GM19397 (cell line): ENCODE measurements at regions not wholly inside any gene's neighbourhood (a gene's known extent, or its start where the extent isn't known, plus 50 kb on each side); places are given as distances from the start of the nearest gene placed in this dataset.

ENCODE experiments used
- ATAC-seq: cut with Tn5 transposase; IDR thresholded peaks from one replicate; pipeline ENCODE4 v1.9.1; 2021; ENCODE audit warnings: mild to moderate bottlenecking, moderate library complexity; ENCODE audit not compliant: unreplicated experiment

GRCh38 chr18:38116716-38117115 lies 551.1 kb upstream of the CELF4 start:
- no peak for ATAC-seq

GRCh38 chr18:38115201-38115600 lies 549.6 kb upstream of the CELF4 start:
- ATAC-seq = no peak

GRCh38 chr18:38087538-38087937 lies 521.9 kb upstream of the CELF4 start:
- no peak for ATAC-seq

DNA sequence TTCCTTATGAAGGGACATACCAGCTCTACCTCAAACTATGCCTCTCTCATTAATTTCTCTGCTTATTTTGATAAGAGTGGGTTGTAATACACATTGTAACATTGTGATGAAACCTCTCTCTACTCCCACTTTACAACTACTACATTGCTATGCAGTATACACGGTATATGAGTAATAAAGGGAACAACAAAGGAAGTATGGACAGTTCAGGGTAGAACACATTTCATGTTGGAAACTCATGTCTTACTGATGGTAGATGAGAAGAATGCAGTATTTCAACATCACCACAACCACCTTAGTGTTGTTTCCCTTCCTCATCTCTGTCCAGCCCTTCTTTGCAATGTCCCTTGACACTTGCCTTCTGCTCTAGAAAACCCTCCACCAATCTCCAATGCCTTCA lies 515.9 kb upstream of the CELF4 start:
- ATAC-seq = no peak

DNA sequence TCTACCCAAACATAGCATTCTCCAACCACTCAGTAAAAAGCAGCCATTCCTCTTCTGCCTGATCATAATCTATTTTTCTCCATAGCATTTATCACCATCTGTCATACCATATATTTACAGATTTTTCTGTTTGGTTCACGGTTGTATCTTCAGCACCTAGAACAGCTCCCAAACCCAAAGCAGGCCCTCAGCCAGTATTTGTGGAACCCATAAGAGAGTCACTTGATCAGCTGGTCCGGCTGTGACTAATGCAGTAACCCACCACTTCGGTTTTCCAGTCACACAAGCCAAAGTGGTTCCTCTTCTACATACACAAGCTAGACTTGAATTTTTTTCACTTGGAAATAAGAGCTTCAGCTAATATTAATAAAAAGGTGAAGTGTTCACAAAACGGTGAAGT lies 511.6 kb upstream of the CELF4 start:
- no peak for ATAC-seq

- ATAC-seq = no peak
Measured at GRCh38 chr18:38076346-38077070, 510.9 kb upstream of the CELF4 start.

- no peak for ATAC-seq
Measured at GRCh38 chr18:38074298-38074876, 508.8 kb upstream of the CELF4 start.

GRCh38 chr18:38067821-38068220 lies 502.2 kb upstream of the CELF4 start:
- ATAC-seq = no peak

- no peak for ATAC-seq
Measured at GRCh38 chr18:38067086-38067485, 501.5 kb upstream of the CELF4 start.

GRCh38 chr18:38052879-38053590 lies 487.4 kb upstream of the CELF4 start:
- no peak for ATAC-seq

GRCh38 chr18:38047820-38048219 lies 482.2 kb upstream of the CELF4 start:
- ATAC-seq = no peak

DNA sequence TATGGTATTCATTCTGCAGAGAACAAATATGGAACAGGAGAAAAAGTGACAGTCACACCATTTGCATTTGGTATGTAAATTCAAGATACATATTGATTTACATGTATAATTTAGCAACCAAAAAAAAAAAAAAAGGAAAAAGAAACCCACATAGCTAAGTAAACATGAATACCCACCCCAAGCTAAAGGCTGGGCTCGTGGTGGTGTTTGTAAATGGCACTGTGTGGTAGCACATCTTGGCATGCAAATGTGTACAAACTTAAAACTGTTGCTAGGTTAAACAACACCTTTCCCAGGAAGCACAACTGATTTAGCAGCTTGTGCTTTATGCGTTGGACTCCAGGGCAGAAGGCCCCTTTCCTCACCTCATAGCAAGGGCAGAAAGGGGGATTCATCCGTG lies 481.1 kb upstream of the CELF4 start:
- no peak for ATAC-seq

DNA sequence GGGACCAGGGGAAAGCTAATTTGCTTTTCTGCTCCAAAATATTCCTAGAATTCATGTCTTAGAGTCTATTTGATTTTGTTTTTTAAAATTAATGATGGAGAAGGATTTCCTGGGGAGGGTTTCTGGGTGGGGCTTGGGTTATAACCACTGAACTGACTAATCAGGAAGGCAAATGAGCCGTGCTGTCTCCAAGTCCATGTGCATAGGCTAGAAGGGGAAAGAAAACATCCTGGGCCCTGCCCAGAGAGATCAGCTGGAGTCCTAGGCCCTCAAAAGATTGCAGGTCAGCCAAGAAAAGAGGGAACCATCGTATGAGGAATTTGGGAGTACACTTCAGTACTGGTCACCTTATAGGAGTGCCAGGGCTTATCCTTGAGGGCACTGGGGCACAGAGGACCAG lies 480.2 kb upstream of the CELF4 start:
- no peak for ATAC-seq

DNA sequence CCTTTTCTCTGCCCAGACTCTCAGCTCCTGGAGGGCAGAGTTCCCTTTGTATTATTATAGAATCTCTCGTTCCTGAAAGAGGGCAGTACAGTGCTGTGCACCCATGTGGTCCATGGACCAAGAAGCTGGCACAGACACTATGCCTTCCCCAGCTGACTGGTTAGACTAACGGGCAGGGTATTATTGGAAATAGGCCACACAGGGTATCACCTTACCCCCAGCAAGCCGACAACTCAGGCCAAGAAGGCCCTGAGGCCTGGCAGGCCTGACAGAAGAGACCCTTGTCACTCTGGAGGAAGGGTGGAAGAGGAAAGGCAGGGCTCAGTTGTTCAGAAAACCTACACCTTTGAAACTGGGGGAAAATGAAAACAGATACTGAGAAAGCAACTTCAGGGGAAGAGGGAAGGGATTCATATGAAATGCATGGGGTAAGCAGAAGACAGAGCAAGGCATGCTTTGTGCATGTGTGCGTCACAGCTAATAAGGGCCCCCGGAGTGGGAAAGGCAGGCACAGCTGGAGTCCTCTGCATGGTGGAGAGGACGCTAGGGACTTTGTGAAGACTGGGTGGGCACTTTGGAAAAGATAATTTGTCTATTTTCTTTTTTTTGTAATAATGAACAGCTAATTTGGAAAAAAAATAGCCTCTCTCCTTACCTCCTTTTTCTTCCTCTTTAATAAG lies 476.8 kb upstream of the CELF4 start:
- no peak for ATAC-seq

- no peak for ATAC-seq
Measured at GRCh38 chr18:38038242-38038641, 472.6 kb upstream of the CELF4 start.

GRCh38 chr18:38035193-38035592 lies 469.6 kb upstream of the CELF4 start:
- no peak for ATAC-seq

GRCh38 chr18:38033282-38033681 lies 467.7 kb upstream of the CELF4 start:
- no peak for ATAC-seq

- ATAC-seq = no peak
Measured at GRCh38 chr18:38032516-38032915, 466.9 kb upstream of the CELF4 start.

DNA sequence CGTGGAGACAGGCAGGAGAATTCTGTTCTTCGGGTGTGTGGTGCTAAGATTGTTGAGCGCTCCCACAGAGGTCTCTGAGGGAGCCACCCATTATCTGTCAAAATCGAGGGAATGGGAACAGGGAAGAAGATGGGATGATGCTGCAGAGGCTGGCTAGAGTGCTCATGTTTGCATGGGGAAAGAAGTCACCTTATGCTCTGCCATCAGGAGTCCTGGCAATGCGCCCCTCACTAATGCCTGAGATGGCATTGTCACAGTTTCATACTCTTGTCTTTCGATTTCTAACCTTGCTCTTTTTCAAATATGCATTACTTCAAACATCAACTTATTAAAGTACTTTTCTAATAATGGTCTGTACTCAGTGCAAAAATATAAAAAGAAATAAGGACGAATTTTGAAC lies 463.3 kb upstream of the CELF4 start:
- no peak for ATAC-seq

GRCh38 chr18:38025433-38026038 lies 459.9 kb upstream of the CELF4 start:
- ATAC-seq = no peak

DNA sequence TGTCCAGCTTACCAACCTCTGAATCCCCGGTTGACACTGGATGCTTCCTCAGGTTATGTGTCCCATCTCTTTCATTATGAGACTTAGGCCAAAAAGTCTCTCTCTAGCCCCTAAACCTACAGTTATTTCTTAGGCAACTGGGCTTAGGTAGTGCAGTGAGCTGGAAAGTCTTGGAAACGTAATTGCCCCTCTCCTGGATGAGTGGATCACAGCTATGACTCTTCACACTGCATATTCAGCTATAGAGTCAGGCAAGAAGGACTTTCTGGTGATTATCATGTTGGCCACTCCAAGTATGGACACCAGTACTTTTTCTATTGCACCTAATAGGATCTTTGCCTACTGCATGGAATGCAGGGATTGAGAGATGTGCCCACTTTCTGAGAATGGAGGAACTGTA lies 458.3 kb upstream of the CELF4 start:
- ATAC-seq = no peak
